Stomach (tissue), 8 donors: ENCODE measurements at regions not wholly inside any gene's neighbourhood (a gene's known extent, or its start where the extent isn't known, plus 50 kb on each side); places are given as distances from the start of the nearest gene placed in this dataset.

ENCODE experiments used
- DNase-seq, 2 donors: peaks; one replicate each; pipeline versions ENCODE4 v3.0.0 to v3.0.0-alpha.2; 2013 to 2019
- H3K27ac ChIP-seq, 5 donors: fragments of 200-600 bp in 4 of 5; sonication (generic) in 4 of 5; one replicate each; pipeline ENCODE4 v1.5.1; 2013 to 2019; ENCODE audit warnings: mild to moderate bottlenecking in 1 of 5, moderate library complexity in 1 of 5
- H3K27me3 ChIP-seq, 3 donors: fragments of 200-600 bp; sonication (generic); one replicate each; pipeline ENCODE4 v1.5.1; 2017 to 2019; ENCODE audit warnings: mixed run types in 1 of 3
- H3K36me3 ChIP-seq, 4 donors: fragments of 200-600 bp; sonication (generic); 1 replicate in 3 of 4; 2 replicates in 1 of 4; pipeline ENCODE4 v1.5.1; 2016 to 2019
- H3K4me1 ChIP-seq, 4 donors: fragments of 200-600 bp; sonication (generic); one replicate each; pipeline ENCODE4 v1.5.1; 2016 to 2019
- H3K4me3 ChIP-seq, 4 donors: fragments of 200-600 bp; sonication (generic) in 3 of 4; one replicate each; pipeline ENCODE4 v1.5.1; 2016 to 2019; ENCODE audit warnings: mild to moderate bottlenecking in 1 of 4
- H3K9me3 ChIP-seq, 4 donors: fragments of 200-600 bp; sonication (generic); one replicate each; pipeline ENCODE4 v1.5.1; 2016 to 2019
- CTCF ChIP-seq, 7 experiments: fragments of 450-650 bp in 4 of 7; fragments of 200-600 bp in 3 of 7; sonication (generic) in 3 of 7; IDR thresholded peaks; one replicate each; pipeline ENCODE4 v1.5.1; 2016 to 2019; ENCODE audit warnings: antibody characterized with exemption in 7 of 7, control low read depth in 2 of 7, mild to moderate bottlenecking in 1 of 7
- EP300 ChIP-seq: sonication (generic); formaldehyde crosslinking; IDR thresholded peaks from one replicate; pipeline ENCODE4 v1.6.1; 2017; ENCODE audit warnings: antibody characterized with exemption
- POLR2A ChIP-seq, 4 donors: fragments of 450-650 bp; IDR thresholded peaks; one replicate each; pipeline ENCODE4 v1.6.1; 2016; ENCODE audit warnings: antibody characterized with exemption in 4 of 4, control low read depth in 2 of 4, mild to moderate bottlenecking in 1 of 4, moderate library complexity in 1 of 4
- POLR2AphosphoS5 ChIP-seq, 3 donors: sonication (generic); formaldehyde crosslinking; IDR thresholded peaks; one replicate each; pipeline ENCODE4 v1.6.1; 2016; ENCODE audit warnings: antibody characterized with exemption in 3 of 3
- WGBS, 5 donors: extraction: QIAGEN DNeasy Blood & Tissue Kit in 3 of 5; methylation state at CpG; one replicate each; pipeline versions ENCODE4 v1.1.5 to v1.1.7; 2013 to 2018; 5-methylcytosine and 5-hydroxymethylcytosine counted together
- intact Hi-C: fragments of 100-400 bp; cut with DNase I; formaldehyde crosslinking; loops from one replicate; pipeline ENCODE4 v1.15.1; 2023; ENCODE audit warnings: low total_unique reads
- donor health status: healthy with polysubstance abuse.
- donor health status: Bipolar disorder and iron deficiency.
- donor health status: healthy.

- DNase-seq: peak in 1 of 2 donors; percentile 4
- H3K27ac ChIP-seq: no peak overlapping the region
- no peak overlapping the region for H3K4me3 ChIP-seq
- 56 to 69% (median 60%) methylated on average over 2 of the region's 2 CpGs for WGBS, 5 donors
- no peaks in the 10 kb centered on the region for H3K4me1 ChIP-seq
- H3K36me3 ChIP-seq: no peaks in the 10 kb centered on the region
- intact Hi-C loops: no loop called here
- no peak for TF ChIP-seq CTCF (IDR thresholded peaks at IDR 0.05)
- no peak for TF ChIP-seq EP300
- TF ChIP-seq POLR2A (IDR thresholded peaks at IDR 0.05): no peak
- TF ChIP-seq POLR2AphosphoS5 (IDR thresholded peaks at IDR 0.05): no peak
- H3K9me3 ChIP-seq: no peaks in the 10 kb centered on the region
- H3K27me3 ChIP-seq: no peaks in the 10 kb centered on the region
Observed at GRCh38 chrX:113770806-113771205, 813.1 kb upstream of the HTR2C start.

GRCh38 chrX:113770071-113770470 is 813.8 kb upstream of the HTR2C start:
- TF ChIP-seq EP300: no peak
- TF ChIP-seq CTCF (IDR thresholded peaks at IDR 0.05): no peak
- no peak for TF ChIP-seq POLR2AphosphoS5 (IDR thresholded peaks at IDR 0.05)
- no peak for TF ChIP-seq POLR2A (IDR thresholded peaks at IDR 0.05)
- Histone ChIP-seq H3K27ac (no peak overlapping the region), H3K36me3 (no peaks in the 10 kb centered on the region), H3K4me1 (no peaks in the 10 kb centered on the region), H3K27me3 (no peaks in the 10 kb centered on the region), H3K9me3 (no peaks in the 10 kb centered on the region), H3K4me3 (no peak overlapping the region)
- intact Hi-C loops: no loop called here
- WGBS, 5 donors: 56 to 74% (median 64%) methylated on average over 4 of the region's 4 CpGs
- DNase-seq: no peak

- TF ChIP-seq CTCF (IDR thresholded peaks at IDR 0.05): no peak
- no peak for TF ChIP-seq POLR2AphosphoS5 (IDR thresholded peaks at IDR 0.05)
- TF ChIP-seq POLR2A (IDR thresholded peaks at IDR 0.05): no peak
- no peak for TF ChIP-seq EP300
- Histone ChIP-seq H3K27ac (no peak overlapping the region), H3K27me3 (no peaks in the 10 kb centered on the region), H3K4me1 (no peaks in the 10 kb centered on the region), H3K4me3 (no peak overlapping the region), H3K36me3 (no peaks in the 10 kb centered on the region), H3K9me3 (peaks cover 0 to 4% (median 0%) of the 10 kb centered on the region in 4 donors)
- intact Hi-C loops: no loop called here
- 44 to 64% (median 56%) methylated on average over 2 of the region's 2 CpGs for WGBS, 5 donors
- DNase-seq: no peak
Observed at GRCh38 chrX:113759422-113759821, 824.5 kb upstream of the HTR2C start.

- TF ChIP-seq CTCF (IDR thresholded peaks at IDR 0.05) (no peak), EP300 (no peak), POLR2A (IDR thresholded peaks at IDR 0.05) (no peak), POLR2AphosphoS5 (IDR thresholded peaks at IDR 0.05) (no peak)
- DNase-seq: no peak
- WGBS, 5 donors: 11 to 71% (median 42%) methylated on average over 1 of the region's 1 CpG
- Histone ChIP-seq H3K27ac (no peak overlapping the region), H3K4me1 (no peaks in the 10 kb centered on the region), H3K4me3 (no peak overlapping the region), H3K9me3 (no peaks in the 10 kb centered on the region), H3K27me3 (no peaks in the 10 kb centered on the region), H3K36me3 (no peaks in the 10 kb centered on the region)
- intact Hi-C loops: no loop called here
Observed at GRCh38 chrX:113747274-113747973, 836.5 kb upstream of the HTR2C start.
